ENCODE measurements at regions not wholly inside any gene's neighbourhood (a gene's known extent, or its start where the extent isn't known, plus 50 kb on each side); places are given as distances from the start of the nearest gene placed in this dataset.
"Not testable (repeated sequence)": the region's sequence is repeated elsewhere in the genome, so short reads cannot be mapped to it uniquely, and the experiment has no call there.

DNA sequence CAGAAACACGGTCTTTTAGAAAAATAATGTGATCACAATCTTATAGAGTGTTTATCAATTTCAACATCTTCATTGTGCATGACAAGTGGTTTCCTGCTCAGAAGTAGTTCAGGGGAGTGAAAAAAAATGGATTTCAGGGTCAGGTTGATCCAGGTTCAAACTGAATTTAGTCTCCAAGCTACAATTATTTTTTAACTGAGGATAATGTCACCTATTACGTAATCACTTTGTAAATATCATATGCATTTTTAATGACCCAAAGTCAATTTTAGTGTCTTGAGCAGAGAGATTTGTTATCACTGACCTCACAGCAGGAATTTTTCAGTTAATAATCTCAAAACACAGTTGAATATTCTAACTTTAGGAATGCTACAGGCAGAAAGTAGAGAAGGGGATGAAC, 627.2 kb upstream of the LUZP2 start:
- Mint-ChIP-seq H3K4me3 (no peak overlapping the region), H3K4me1 (no peaks in the 10 kb centered on the region), H3K27me3 (ENCODE audit: low read depth, poor library complexity) (no peaks in the 10 kb centered on the region), H3K9me3 (peaks cover 4% of the 10 kb centered on the region), H3K36me3 (ENCODE audit: low read depth) (no peaks in the 10 kb centered on the region), H3K27ac (no peak overlapping the region)
- no peak for DNase-seq
- TF ChIP-seq, protein P1, sequence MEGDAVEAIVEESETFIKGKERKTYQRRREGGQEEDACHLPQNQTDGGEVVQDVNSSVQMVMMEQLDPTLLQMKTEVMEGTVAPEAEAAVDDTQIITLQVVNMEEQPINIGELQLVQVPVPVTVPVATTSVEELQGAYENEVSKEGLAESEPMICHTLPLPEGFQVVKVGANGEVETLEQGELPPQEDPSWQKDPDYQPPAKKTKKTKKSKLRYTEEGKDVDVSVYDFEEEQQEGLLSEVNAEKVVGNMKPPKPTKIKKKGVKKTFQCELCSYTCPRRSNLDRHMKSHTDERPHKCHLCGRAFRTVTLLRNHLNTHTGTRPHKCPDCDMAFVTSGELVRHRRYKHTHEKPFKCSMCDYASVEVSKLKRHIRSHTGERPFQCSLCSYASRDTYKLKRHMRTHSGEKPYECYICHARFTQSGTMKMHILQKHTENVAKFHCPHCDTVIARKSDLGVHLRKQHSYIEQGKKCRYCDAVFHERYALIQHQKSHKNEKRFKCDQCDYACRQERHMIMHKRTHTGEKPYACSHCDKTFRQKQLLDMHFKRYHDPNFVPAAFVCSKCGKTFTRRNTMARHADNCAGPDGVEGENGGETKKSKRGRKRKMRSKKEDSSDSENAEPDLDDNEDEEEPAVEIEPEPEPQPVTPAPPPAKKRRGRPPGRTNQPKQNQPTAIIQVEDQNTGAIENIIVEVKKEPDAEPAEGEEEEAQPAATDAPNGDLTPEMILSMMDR (IDR thresholded peaks at IDR 0.05) = no peak

DNA sequence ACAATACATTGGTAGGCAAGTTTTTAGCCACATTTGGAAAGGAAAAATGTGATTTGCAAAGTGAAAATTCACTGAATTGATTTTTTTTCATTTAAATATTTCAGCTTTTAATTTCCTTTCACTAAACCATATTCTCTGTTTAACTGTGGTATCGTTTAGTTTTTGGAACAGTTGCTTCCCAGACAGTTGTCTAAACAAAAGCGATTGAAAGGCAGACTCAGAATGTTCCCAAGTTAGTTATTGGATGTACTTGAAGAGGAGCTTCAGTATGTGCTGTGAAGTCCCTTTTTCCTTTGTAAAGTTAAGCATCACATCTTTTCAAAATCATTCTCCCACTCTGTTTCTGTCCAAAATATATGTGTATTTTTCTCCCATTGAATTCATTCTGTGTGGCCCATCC, 623.4 kb upstream of the LUZP2 start:
- Mint-ChIP-seq H3K4me3 (no peak overlapping the region), H3K4me1 (no peaks in the 10 kb centered on the region), H3K27ac (no peak overlapping the region), H3K36me3 (ENCODE audit: low read depth) (no peaks in the 10 kb centered on the region), H3K27me3 (ENCODE audit: low read depth, poor library complexity) (no peaks in the 10 kb centered on the region), H3K9me3 (peaks cover 8% of the 10 kb centered on the region)
- DNase-seq = no peak
- TF ChIP-seq, protein P1 (IDR thresholded peaks at IDR 0.05) = no peak

DNA sequence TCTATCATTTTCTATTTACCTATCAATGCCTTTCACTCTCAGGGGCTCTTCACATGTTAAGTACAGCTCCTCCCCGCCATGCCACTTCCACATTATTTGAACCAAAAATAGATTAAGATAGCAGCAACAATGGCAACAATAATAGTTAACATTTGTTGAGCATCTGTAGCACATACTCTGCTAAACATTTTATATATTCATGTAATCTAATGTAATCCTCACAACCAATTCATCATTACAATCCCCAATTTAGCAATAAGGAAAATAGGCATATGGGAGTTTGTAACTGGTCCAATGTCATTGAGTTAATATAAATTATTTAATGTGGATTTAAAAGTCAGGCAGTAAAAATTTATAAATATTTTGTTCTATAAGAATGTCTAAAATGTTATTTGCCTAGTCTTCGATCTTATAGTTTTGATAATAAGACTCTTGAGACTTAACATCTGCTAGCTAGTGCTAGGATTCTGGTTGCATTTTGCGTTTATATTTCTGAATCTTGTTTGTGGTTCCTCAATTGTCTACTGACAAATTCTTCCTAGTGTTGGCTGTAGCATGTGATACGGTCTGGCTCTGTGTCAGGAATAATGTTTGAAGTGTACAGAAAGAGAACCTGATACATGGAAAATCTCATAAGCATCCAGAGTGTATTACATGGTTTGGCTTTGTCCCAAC, 621.5 kb upstream of the LUZP2 start:
- H3K4me3 Mint-ChIP-seq = no peak overlapping the region
- no peaks in the 10 kb centered on the region for H3K4me1 Mint-ChIP-seq
- no peak overlapping the region for H3K27ac Mint-ChIP-seq
- H3K27me3 Mint-ChIP-seq (ENCODE audit: low read depth, poor library complexity) = no peaks in the 10 kb centered on the region
- peaks cover 4% of the 10 kb centered on the region for H3K9me3 Mint-ChIP-seq
- no peaks in the 10 kb centered on the region for H3K36me3 Mint-ChIP-seq (ENCODE audit: low read depth)
- no peak for DNase-seq
- TF ChIP-seq, protein P1 (IDR thresholded peaks at IDR 0.05) = no peak

DNA sequence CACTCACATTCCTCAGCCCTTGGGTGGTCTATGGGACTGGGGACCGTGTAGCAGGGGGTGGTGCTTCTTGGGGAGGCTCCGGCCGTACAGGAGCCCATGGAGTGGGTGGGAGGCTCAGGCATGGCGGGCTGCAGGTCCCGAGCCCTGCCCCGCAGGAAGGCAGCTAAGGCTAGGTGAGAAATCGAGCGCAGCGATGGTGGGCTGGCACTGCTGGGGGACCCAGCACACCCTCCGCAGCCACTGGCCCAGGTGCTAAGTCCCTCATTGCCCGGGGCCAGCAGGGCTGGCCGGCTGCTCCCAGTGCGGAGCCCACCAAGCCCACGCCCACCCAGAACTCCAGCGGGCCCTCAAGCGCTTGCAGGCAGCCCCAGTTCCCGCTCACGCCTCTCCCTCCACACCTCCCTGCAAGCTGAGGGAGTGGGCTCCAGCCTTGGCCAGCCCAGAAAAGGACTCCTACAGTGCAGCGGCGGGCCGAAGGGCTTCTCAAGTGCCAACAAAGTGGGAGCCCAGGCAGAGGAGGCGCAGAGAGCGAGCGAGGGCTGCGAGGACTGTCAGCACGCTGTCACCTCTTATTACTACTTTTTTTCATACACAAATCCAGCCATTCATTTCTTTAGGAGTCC, 613.3 kb upstream of the LUZP2 start:
- DNase-seq; H3K4me1 Mint-ChIP-seq; H3K27ac Mint-ChIP-seq; H3K9me3 Mint-ChIP-seq; H3K36me3 Mint-ChIP-seq (ENCODE audit: low read depth); H3K4me3 Mint-ChIP-seq; H3K27me3 Mint-ChIP-seq (ENCODE audit: low read depth, poor library complexity): not testable (repeated sequence)

DNA sequence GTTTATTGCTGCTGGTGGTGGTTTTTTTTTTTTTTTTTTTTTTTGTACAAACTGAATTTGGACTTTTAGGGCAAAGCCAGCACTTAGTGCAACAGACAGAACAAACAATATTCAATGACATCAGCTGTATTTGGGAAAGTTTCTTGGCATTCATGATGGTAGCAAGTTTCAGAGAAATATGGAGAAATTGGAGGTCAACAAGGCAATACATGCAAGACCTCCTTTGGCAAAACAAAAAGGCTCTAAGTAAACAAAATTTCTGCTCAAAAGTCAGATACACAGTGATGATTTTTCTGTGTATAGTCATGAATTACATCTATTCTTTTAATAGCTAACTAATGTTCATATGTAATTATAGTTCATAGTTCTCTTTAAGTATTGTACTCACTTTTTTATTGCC, 612.5 kb upstream of the LUZP2 start:
- no peaks in the 10 kb centered on the region for H3K27me3 Mint-ChIP-seq (ENCODE audit: low read depth, poor library complexity)
- H3K9me3 Mint-ChIP-seq = peaks cover 6% of the 10 kb centered on the region
- no peak overlapping the region for H3K27ac Mint-ChIP-seq
- H3K4me1 Mint-ChIP-seq = no peaks in the 10 kb centered on the region
- H3K36me3 Mint-ChIP-seq (ENCODE audit: low read depth) = no peaks in the 10 kb centered on the region
- DNase-seq = no peak
- TF ChIP-seq, protein P1 (IDR thresholded peaks at IDR 0.05) = no peak
- H3K4me3 Mint-ChIP-seq = no peak overlapping the region

DNA sequence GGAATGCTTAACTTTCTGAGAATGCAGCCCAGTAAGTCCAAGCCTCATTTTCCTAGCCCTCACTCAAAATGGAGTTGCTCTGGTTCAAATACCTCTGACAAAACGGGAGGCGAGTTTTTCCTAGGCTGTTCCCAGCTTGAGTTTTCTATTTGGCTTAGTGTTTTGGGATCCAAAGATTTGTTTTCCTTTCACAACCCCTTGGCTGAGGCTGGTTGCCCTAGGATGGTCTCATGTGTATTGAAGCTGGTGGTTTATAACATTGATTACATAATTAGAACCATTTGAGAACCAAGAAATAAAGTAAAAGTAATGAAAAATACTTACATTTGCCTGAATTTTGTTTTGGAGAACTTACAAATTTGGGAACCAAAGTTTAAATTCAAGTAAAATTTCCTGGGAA, 611.1 kb upstream of the LUZP2 start:
- Mint-ChIP-seq H3K36me3 (ENCODE audit: low read depth) (no peaks in the 10 kb centered on the region), H3K4me3 (no peak overlapping the region), H3K4me1 (no peaks in the 10 kb centered on the region), H3K27me3 (ENCODE audit: low read depth, poor library complexity) (no peaks in the 10 kb centered on the region), H3K27ac (no peak overlapping the region), H3K9me3 (peaks cover 7% of the 10 kb centered on the region)
- TF ChIP-seq, protein P1 (IDR thresholded peaks at IDR 0.05) = no peak
- no peak for DNase-seq

DNA sequence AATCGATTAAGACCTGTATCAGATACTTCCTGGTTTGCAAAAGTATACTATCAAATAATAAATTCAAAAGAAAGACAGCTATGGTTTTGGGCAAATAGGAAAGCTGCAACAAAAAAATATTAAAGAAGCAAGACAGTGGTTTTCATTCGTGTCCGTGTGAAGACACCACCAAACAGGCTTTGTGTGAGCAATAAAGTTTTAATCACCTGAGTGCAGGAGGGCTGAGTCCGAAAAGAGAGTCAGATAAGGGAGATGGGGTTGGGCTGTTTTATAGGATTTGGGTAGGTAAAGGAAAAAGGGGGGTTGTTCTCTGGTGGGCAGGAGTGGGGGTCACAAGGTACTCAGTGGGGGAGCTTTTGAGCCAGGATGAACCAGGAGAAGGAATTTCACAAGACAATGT, 609.7 kb upstream of the LUZP2 start:
- not testable (repeated sequence) for H3K4me3 Mint-ChIP-seq; H3K9me3 Mint-ChIP-seq; H3K36me3 Mint-ChIP-seq (ENCODE audit: low read depth); DNase-seq; H3K27me3 Mint-ChIP-seq (ENCODE audit: low read depth, poor library complexity); H3K4me1 Mint-ChIP-seq
- peak overlapping the region; percentile 1 for H3K27ac Mint-ChIP-seq
